ENCODE measurements at regions not wholly inside any gene's neighbourhood (a gene's known extent, or its start where the extent isn't known, plus 50 kb on each side); places are given as distances from the start of the nearest gene placed in this dataset.

GRCh38 chr7:94249631-94250030, 145.1 kb upstream of the COL1A2 start:
- no peaks in the 10 kb centered on the region for H3K9me3 ChIP-seq
- no peak for DNase-seq
- no peaks in the 10 kb centered on the region for H3K36me3 ChIP-seq
- H3K27me3 ChIP-seq: no peaks in the 10 kb centered on the region
- no peak overlapping the region for H3K4me3 ChIP-seq (ENCODE audit: low read depth, low read length)
- no peak for TF ChIP-seq CTCF (IDR thresholded peaks at IDR 0.05; ENCODE audit: low read depth, low read length)
- H3K4me1 ChIP-seq: no peaks in the 10 kb centered on the region

DNA sequence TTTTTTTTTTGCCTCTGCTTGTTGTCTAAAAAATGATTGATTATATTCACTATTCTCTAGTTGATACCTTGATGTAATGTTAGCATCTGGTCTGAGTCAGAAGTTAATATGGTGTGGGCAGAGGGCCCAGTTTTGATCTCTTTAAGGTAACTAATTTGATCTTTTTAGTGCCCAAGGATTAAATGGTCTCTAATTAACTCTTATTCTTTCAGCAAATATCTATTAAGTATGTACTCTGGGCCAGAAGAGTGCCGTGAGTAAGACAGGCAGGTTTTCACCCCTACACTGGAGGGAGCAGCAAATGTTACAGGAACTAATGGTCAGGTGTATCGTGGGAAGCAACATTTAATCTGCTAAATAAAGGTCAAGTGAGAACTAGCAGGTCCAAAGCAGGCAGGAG, 144.6 kb upstream of the COL1A2 start:
- H3K9me3 ChIP-seq: no peaks in the 10 kb centered on the region
- H3K27me3 ChIP-seq: no peaks in the 10 kb centered on the region
- no peaks in the 10 kb centered on the region for H3K36me3 ChIP-seq
- H3K4me3 ChIP-seq (ENCODE audit: low read depth, low read length): no peak overlapping the region
- DNase-seq: no peak
- H3K4me1 ChIP-seq: no peaks in the 10 kb centered on the region
- no peak for TF ChIP-seq CTCF (IDR thresholded peaks at IDR 0.05; ENCODE audit: low read depth, low read length)

DNA sequence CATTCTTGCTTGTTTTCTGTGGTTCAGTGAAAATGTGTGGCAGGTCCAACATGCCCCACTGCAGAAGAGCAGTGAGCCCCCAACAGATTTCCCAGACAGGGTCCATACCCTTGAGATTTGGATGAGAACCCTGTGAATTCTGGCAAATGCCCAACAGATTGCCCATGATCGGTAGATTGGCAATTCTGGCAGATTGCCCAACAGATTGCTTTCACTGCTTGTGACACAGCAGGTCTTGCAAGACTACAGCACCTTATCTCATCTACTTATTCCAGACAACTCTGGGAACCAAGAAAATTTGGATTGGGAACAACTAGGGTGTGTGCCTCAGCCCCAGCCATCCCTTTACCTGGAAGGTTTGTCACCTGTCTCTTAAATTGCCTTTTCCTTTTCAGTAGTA, 143.7 kb upstream of the COL1A2 start:
- no peak for DNase-seq
- Histone ChIP-seq H3K36me3 (no peaks in the 10 kb centered on the region), H3K27me3 (no peaks in the 10 kb centered on the region), H3K4me3 (ENCODE audit: low read depth, low read length) (no peak overlapping the region), H3K4me1 (no peaks in the 10 kb centered on the region), H3K9me3 (no peaks in the 10 kb centered on the region)
- no peak for TF ChIP-seq CTCF (IDR thresholded peaks at IDR 0.05; ENCODE audit: low read depth, low read length)

- Histone ChIP-seq H3K9me3 (no peaks in the 10 kb centered on the region), H3K36me3 (no peaks in the 10 kb centered on the region), H3K27me3 (no peaks in the 10 kb centered on the region; the same call in 1 of the 2 replicates), H3K4me3 (ENCODE audit: low read depth, low read length) (no peak overlapping the region), H3K4me1 (no peaks in the 10 kb centered on the region)
- no peak for DNase-seq
- no peak for TF ChIP-seq CTCF (IDR thresholded peaks at IDR 0.05; ENCODE audit: low read depth, low read length)
Observed at GRCh38 chr7:94252124-94252523, 142.6 kb upstream of the COL1A2 start.

GRCh38 chr7:94252971-94253370, 141.7 kb upstream of the COL1A2 start:
- no peaks in the 10 kb centered on the region for H3K36me3 ChIP-seq
- no peak for DNase-seq
- TF ChIP-seq CTCF (IDR thresholded peaks at IDR 0.05; ENCODE audit: low read depth, low read length): no peak
- no peaks in the 10 kb centered on the region; the same call in 1 of the 2 replicates for H3K27me3 ChIP-seq
- no peaks in the 10 kb centered on the region for H3K4me1 ChIP-seq
- H3K9me3 ChIP-seq: no peaks in the 10 kb centered on the region
- no peak overlapping the region for H3K4me3 ChIP-seq (ENCODE audit: low read depth, low read length)

DNA sequence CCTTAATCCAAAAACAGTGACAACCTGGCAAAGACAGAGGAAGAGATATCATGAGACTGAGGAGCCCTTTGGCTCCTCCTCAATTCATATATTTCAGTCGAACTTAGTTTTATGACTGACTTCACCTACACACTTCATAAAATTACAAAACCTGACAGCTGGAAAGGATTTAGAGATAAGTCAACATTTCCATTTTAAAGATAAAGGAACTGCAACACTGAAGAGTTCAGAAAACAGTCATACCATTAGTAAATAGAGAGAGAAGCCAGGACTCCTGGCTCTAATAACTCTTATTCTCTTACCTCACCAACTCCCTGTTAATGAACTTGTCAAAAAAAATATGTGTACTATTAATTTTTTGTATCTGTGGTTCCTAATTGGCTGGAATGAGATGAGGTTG, 141.0 kb upstream of the COL1A2 start:
- no peaks in the 10 kb centered on the region for H3K36me3 ChIP-seq
- no peaks in the 10 kb centered on the region for H3K4me1 ChIP-seq
- no peak overlapping the region for H3K4me3 ChIP-seq (ENCODE audit: low read depth, low read length)
- no peaks in the 10 kb centered on the region for H3K9me3 ChIP-seq
- no peak for TF ChIP-seq CTCF (IDR thresholded peaks at IDR 0.05; ENCODE audit: low read depth, low read length)
- H3K27me3 ChIP-seq: no peaks in the 10 kb centered on the region; the same call in 1 of the 2 replicates
- no peak for DNase-seq
